PC-9 (cell line): ENCODE measurements at regions not wholly inside any gene's neighbourhood (a gene's known extent, or its start where the extent isn't known, plus 50 kb on each side); places are given as distances from the start of the nearest gene placed in this dataset.

Experiments used
- BruUV-seq: library from RNA; stranded (reverse); fragments of 400-500 nt; replicated peaks from 2 replicates; lab custom pipeline; 2021; lab: Mats Ljungman, UMichigan
- CTCF ChIA-PET: fragments of 300-600 bp; sonication (Branson Sonifier 250); formaldehyde crosslinking; loops from one replicate; lab custom pipeline; 2022; ENCODE audit warnings: antibody characterized with exemption; lab: Charles Lee
- POLR2A ChIA-PET: fragments of 300-600 bp; sonication (Branson Sonifier 250); formaldehyde crosslinking; loops from one replicate; lab custom pipeline; 2022; ENCODE audit warnings: antibody characterized with exemption; ENCODE audit not compliant: unreplicated experiment; lab: Charles Lee
- DNase-seq, 2 experiments: peaks; one replicate each; pipeline versions ENCODE4 v3.0.0 to v3.0.0-alpha.2; 2015 to 2022; ENCODE audit warnings: mixed read lengths in 1 of 2
- H2AFZ ChIP-seq: fragments of 200-600 bp; sonication (generic); 2 replicates; pipeline ENCODE4 v1.8.1; 2017; ENCODE audit warnings: antibody characterized with exemption
- H3F3A ChIP-seq: fragments of 200-600 bp; sonication (generic); 2 replicates; pipeline ENCODE4 v1.8.1; 2017; ENCODE audit warnings: antibody characterized with exemption, mild to moderate bottlenecking, low read depth; ENCODE audit not compliant: insufficient read depth
- H3K27ac ChIP-seq: fragments of 200-600 bp; sonication (generic); 2 replicates; pipeline ENCODE4 v1.6.1; 2016; ENCODE audit warnings: mixed run types
- H3K27me3 ChIP-seq: fragments of 200-600 bp; sonication (generic); 2 replicates; pipeline ENCODE4 v1.6.1; 2016; ENCODE audit warnings: low read depth, mixed run types; ENCODE audit not compliant: insufficient read depth
- H3K36me3 ChIP-seq: fragments of 200-600 bp; sonication (generic); 2 replicates; pipeline ENCODE4 v1.6.1; 2016; ENCODE audit warnings: low read depth, mixed run types
- H3K4me1 ChIP-seq: fragments of 200-600 bp; sonication (generic); replicated peaks from 2 replicates; pipeline ENCODE4 v1.6.1; 2016; ENCODE audit warnings: mixed run types; ENCODE audit not compliant: insufficient read depth
- H3K4me2 ChIP-seq: fragments of 200-600 bp; sonication (generic); 2 replicates; pipeline ENCODE4 v1.6.1; 2017; ENCODE audit warnings: mixed run types
- H3K4me3 ChIP-seq: fragments of 200-600 bp; sonication (generic); 2 replicates; pipeline ENCODE4 v1.6.1; 2016; ENCODE audit warnings: mixed run types
- H3K79me2 ChIP-seq: fragments of 200-600 bp; sonication (generic); 2 replicates; pipeline ENCODE4 v1.6.1; 2017; ENCODE audit warnings: low read depth, mixed run types
- H3K9me2 ChIP-seq: fragments of 200-600 bp; sonication (generic); 2 replicates; pipeline ENCODE4 v1.8.1; 2017; ENCODE audit warnings: mild to moderate bottlenecking; ENCODE audit not compliant: insufficient read depth
- H3K9me3 ChIP-seq: fragments of 200-600 bp; sonication (generic); 2 replicates; pipeline ENCODE4 v1.8.1; 2016; ENCODE audit warnings: low read depth; ENCODE audit not compliant: insufficient read depth
- H4K20me1 ChIP-seq: fragments of 200-600 bp; sonication (generic); 2 replicates; pipeline ENCODE4 v1.8.1; 2017; ENCODE audit not compliant: insufficient read depth
- EZH2 ChIP-seq: fragments of 200-600 bp; sonication (generic); IDR thresholded peaks from 2 replicates; pipeline ENCODE4 v1.8.0; 2017; ENCODE audit warnings: antibody characterized with exemption, low read depth
- intact Hi-C: fragments of 100-400 bp; cut with micrococcal nuclease; formaldehyde crosslinking; loops from one replicate; pipeline ENCODE4 v1.10.0; 2022; ENCODE audit not compliant: unreplicated experiment
- TF ChIP-seq, protein P1 (sequence below): fragments of 200-600 bp; sonication (generic); conservative IDR thresholded peaks from 2 replicates; pipeline ENCODE4 v1.6.1; 2017; ENCODE audit warnings: mixed run types, antibody characterized with exemption, mild to moderate bottlenecking, moderate library complexity

DNA sequence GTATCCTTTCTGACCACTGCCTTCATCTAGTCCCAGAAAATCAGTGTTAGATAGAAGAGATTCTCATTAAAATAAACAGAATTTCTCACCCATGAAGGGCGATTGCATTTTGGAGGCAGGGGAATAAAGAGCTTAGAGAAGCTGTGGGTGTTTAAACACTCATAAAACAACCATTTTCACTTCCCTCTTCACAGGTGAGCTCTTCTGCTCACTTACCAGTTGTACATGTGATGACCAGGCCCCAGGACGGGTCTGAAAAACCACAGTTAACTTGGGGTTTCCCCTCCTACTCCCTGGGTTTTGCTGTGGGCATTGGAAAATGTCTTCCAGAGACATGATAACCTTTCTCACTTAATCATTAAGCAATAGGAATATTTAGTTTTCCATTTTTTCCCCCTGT, 411.6 kb upstream of the DPP6 start:
- intact Hi-C loops: no loop called here
- no peak for DNase-seq
- TF ChIP-seq, protein P1, sequence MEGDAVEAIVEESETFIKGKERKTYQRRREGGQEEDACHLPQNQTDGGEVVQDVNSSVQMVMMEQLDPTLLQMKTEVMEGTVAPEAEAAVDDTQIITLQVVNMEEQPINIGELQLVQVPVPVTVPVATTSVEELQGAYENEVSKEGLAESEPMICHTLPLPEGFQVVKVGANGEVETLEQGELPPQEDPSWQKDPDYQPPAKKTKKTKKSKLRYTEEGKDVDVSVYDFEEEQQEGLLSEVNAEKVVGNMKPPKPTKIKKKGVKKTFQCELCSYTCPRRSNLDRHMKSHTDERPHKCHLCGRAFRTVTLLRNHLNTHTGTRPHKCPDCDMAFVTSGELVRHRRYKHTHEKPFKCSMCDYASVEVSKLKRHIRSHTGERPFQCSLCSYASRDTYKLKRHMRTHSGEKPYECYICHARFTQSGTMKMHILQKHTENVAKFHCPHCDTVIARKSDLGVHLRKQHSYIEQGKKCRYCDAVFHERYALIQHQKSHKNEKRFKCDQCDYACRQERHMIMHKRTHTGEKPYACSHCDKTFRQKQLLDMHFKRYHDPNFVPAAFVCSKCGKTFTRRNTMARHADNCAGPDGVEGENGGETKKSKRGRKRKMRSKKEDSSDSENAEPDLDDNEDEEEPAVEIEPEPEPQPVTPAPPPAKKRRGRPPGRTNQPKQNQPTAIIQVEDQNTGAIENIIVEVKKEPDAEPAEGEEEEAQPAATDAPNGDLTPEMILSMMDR: no peak
- no peak for TF ChIP-seq EZH2
- ChIA-PET POLR2A (no interaction called here), CTCF (no interaction called here)
- no peaks in the 10 kb centered on the region for H4K20me1 ChIP-seq
- 0 out of 2 replicates have a peak, but pooled peaks cover 5% of the 10 kb centered on the region for H3K9me3 ChIP-seq
- no peak overlapping the region for H3K27ac ChIP-seq
- H3K9me2 ChIP-seq: no peaks in the 10 kb centered on the region
- no peaks in the 10 kb centered on the region for H3K4me1 ChIP-seq
- no peaks in the 10 kb centered on the region for H3K79me2 ChIP-seq
- no peaks in the 10 kb centered on the region for H3F3A ChIP-seq
- no peak overlapping the region for H3K4me3 ChIP-seq
- no TSS peak for BruUV-seq
- no peak overlapping the region for H2AFZ ChIP-seq
- H3K36me3 ChIP-seq: no peaks in the 10 kb centered on the region
- no peak overlapping the region for H3K4me2 ChIP-seq
- H3K27me3 ChIP-seq: peaks cover 24% of the 10 kb centered on the region

DNA sequence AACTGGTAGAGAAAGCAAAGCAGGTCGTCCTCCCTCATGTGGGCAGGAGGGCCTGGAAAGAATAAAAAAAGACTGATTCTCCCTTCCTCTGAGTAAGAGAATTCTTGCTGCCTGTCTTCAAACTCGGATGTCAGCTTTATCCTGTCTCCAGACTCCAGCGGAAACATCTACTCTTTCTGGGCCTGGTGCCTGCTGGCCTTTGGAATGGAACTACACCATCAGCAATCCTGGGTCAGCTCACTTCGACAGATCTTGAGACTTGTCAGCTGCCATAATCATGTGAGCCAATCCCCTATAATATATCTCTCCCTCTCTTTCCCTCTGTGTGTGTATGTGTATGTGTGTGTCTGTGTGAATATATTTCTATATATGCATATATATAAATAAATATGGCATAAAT, 411.0 kb upstream of the DPP6 start:
- Histone ChIP-seq H3K27ac (no peak overlapping the region), H4K20me1 (no peaks in the 10 kb centered on the region), H3K4me3 (no peak overlapping the region), H3F3A (no peaks in the 10 kb centered on the region), H3K36me3 (no peaks in the 10 kb centered on the region), H3K27me3 (peaks cover 24% of the 10 kb centered on the region), H3K9me2 (no peaks in the 10 kb centered on the region), H2AFZ (no peak overlapping the region), H3K4me2 (no peak overlapping the region), H3K79me2 (no peaks in the 10 kb centered on the region), H3K4me1 (no peaks in the 10 kb centered on the region), H3K9me3 (0 out of 2 replicates have a peak, but pooled peaks cover 5% of the 10 kb centered on the region)
- BruUV-seq: no TSS peak
- TF ChIP-seq, protein P1: no peak
- no peak for TF ChIP-seq EZH2
- CTCF ChIA-PET: no interaction called here
- intact Hi-C loops: no loop called here
- DNase-seq: no peak
- POLR2A ChIA-PET: no interaction called here

DNA sequence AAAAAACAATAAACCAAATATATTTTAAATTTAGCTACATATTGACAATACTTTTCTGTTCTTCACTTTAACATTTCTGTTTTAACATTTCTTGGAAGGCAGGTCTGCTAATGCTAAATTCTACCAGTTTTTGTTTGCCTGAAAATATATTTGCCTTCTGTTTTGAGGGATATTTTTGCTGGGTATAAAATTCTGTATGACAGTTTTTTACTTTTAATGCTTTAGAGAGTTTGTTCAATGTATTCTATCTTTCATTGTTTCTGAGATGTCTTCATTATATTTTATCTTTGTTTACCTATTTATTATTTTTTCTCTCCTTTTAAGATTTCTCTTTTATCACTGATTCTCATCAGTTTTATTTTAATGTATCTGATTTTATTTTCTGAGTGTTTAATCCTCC, 409.2 kb upstream of the DPP6 start:
- Histone ChIP-seq H3K27ac (no peak overlapping the region), H3F3A (no peaks in the 10 kb centered on the region), H3K9me3 (0 out of 2 replicates have a peak, but pooled peaks cover 5% of the 10 kb centered on the region), H3K27me3 (peaks cover 16% of the 10 kb centered on the region), H3K4me1 (no peaks in the 10 kb centered on the region), H4K20me1 (no peaks in the 10 kb centered on the region), H3K4me3 (no peak overlapping the region), H3K4me2 (no peak overlapping the region), H3K36me3 (no peaks in the 10 kb centered on the region), H2AFZ (no peak overlapping the region), H3K9me2 (no peaks in the 10 kb centered on the region), H3K79me2 (no peaks in the 10 kb centered on the region)
- DNase-seq: no peak
- TF ChIP-seq, protein P1: no peak
- no peak for TF ChIP-seq EZH2
- ChIA-PET CTCF (no interaction called here), POLR2A (no interaction called here)
- BruUV-seq: no TSS peak
- intact Hi-C loops: no loop called here
